Breast epithelium (tissue), 3 donors: ENCODE measurements at regions not wholly inside any gene's neighbourhood (a gene's known extent, or its start where the extent isn't known, plus 50 kb on each side); places are given as distances from the start of the nearest gene placed in this dataset.

ENCODE experiments used
- CTCF ChIP-seq, 3 donors: fragments of 450-650 bp; IDR thresholded peaks; one replicate each; pipeline ENCODE4 v1.5.1; 2016 to 2017; ENCODE audit warnings: antibody characterized with exemption in 3 of 3, mild to moderate bottlenecking in 3 of 3, moderate library complexity in 3 of 3
- POLR2AphosphoS5 ChIP-seq, 3 donors: sonication (generic); formaldehyde crosslinking; IDR thresholded peaks; one replicate each; pipeline ENCODE4 v1.6.1; 2017; ENCODE audit warnings: antibody characterized with exemption in 3 of 3

- TF ChIP-seq CTCF (IDR thresholded peaks at IDR 0.05) = no peak
- no peak for TF ChIP-seq POLR2AphosphoS5 (IDR thresholded peaks at IDR 0.05)
Observed at GRCh38 chr16:64008131-64008530, 1113.7 kb downstream of the CDH11 start.
